Urinary bladder (tissue), 3 donors: ENCODE measurements at regions not wholly inside any gene's neighbourhood (a gene's known extent, or its start where the extent isn't known, plus 50 kb on each side); places are given as distances from the start of the nearest gene placed in this dataset.

Source experiments
- DNase-seq: peaks from one replicate; pipeline ENCODE4 v3.0.0-alpha.2; 2015; ENCODE audit errors: extremely low spot score
- H3K27ac ChIP-seq: one replicate; pipeline ENCODE4 v1.5.1; 2013; ENCODE audit warnings: low read depth, mild to moderate bottlenecking, moderate library complexity
- H3K36me3 ChIP-seq: one replicate; pipeline ENCODE4 v1.6.1; 2013; ENCODE audit warnings: mild to moderate bottlenecking, moderate library complexity; ENCODE audit not compliant: insufficient read depth
- H3K4me1 ChIP-seq: one replicate; pipeline ENCODE4 v1.6.1; 2013; ENCODE audit warnings: mild to moderate bottlenecking, moderate library complexity; ENCODE audit not compliant: insufficient read depth
- H3K4me3 ChIP-seq: one replicate; pipeline ENCODE4 v1.5.1; 2013; ENCODE audit warnings: low read depth, low read length
- WGBS: extraction: QIAGEN DNeasy Blood & Tissue Kit; methylation state at CpG from one replicate; pipeline ENCODE4 v1.1.7; 2013; 5-methylcytosine and 5-hydroxymethylcytosine counted together
- donor health status: healthy with polysubstance abuse.
- donor health status: healthy.

DNA sequence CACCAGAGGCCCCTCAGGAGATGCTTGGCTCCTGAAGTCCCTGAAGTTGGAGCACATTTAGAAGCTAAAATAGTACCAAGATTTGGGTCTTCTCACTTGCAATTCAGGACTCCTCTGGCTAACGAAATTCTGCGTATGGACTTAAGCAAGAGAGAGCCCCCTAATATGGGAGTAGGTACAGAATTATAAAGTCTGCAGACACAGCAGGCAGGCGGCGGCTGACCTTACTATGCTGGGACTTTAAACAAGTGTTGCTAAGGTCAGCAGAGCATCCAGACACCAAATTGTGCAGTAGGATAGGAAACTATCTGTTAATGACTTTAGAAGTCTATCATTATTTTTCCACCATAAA is 104.5 kb upstream of the PDE4B start:
- Histone ChIP-seq H3K4me3 (no peak overlapping the region), H3K4me1 (peaks cover 2% of the 10 kb centered on the region), H3K36me3 (no peaks in the 10 kb centered on the region), H3K27ac (no peak overlapping the region)
- WGBS: 73% methylated on average over 4 of the region's 4 CpGs
- DNase-seq: no peak

DNA sequence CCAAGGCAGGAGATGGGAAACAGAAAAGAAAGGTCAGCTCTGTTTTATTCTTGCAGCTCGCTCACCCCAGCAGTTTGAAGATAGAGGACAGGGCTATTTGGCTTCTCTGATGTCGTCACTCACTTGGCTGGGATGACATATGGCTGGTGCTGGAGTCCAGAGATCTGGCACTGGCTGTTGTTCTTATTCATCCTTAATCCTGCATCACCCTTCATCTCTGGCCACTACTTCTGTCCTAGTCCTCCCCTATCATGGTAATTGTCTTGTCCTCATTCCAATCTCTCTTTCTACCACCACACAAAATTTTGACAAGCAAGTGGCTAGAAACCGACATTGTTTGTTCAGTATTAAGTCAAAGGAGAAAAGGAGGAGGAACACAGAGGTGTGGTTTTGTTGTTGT is 103.8 kb upstream of the PDE4B start:
- Histone ChIP-seq H3K4me1 (peaks cover 2% of the 10 kb centered on the region), H3K27ac (no peak overlapping the region), H3K4me3 (no peak overlapping the region), H3K36me3 (no peaks in the 10 kb centered on the region)
- 78% methylated on average over 3 of the region's 3 CpGs for WGBS
- no peak for DNase-seq

- 60% methylated on average over 6 of the region's 6 CpGs for WGBS
- H3K36me3 ChIP-seq: no peaks in the 10 kb centered on the region
- H3K4me1 ChIP-seq: peaks cover 2% of the 10 kb centered on the region
- H3K4me3 ChIP-seq: no peak overlapping the region
- no peak overlapping the region for H3K27ac ChIP-seq
- no peak for DNase-seq
Observed at GRCh38 chr1:65691152-65691900, 101.4 kb upstream of the PDE4B start.

DNA sequence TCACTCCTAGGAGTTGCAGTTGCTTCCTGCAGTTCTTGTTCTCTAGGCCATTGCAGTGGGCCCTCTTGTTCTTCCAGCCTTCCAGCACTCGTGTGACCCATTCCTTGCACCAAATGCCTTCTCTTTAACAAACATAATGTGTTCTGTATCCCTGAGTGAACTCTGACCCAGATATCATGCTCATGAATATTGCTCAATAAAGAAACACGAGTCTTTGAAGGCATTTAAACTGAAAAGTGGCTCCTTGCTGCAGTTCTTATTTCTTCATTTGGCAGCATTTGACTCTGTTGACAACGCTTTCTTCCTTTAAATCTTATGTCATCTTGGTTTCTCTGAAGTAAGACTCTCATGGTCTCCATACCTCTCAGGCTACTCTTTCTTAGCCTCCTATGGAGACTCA is 100.7 kb upstream of the PDE4B start:
- H3K4me3 ChIP-seq: no peak overlapping the region
- no peak overlapping the region for H3K27ac ChIP-seq
- DNase-seq: no peak
- no peaks in the 10 kb centered on the region for H3K36me3 ChIP-seq
- peaks cover 2% of the 10 kb centered on the region for H3K4me1 ChIP-seq
- WGBS: 74% methylated on average over 3 of the region's 3 CpGs

- no peak for DNase-seq
- 80% methylated on average over 2 of the region's 2 CpGs for WGBS
- H3K36me3 ChIP-seq: no peaks in the 10 kb centered on the region
- peaks cover 2% of the 10 kb centered on the region for H3K4me1 ChIP-seq
- no peak overlapping the region for H3K27ac ChIP-seq
- no peak overlapping the region for H3K4me3 ChIP-seq
Observed at GRCh38 chr1:65694126-65694525, 98.6 kb upstream of the PDE4B start.

DNA sequence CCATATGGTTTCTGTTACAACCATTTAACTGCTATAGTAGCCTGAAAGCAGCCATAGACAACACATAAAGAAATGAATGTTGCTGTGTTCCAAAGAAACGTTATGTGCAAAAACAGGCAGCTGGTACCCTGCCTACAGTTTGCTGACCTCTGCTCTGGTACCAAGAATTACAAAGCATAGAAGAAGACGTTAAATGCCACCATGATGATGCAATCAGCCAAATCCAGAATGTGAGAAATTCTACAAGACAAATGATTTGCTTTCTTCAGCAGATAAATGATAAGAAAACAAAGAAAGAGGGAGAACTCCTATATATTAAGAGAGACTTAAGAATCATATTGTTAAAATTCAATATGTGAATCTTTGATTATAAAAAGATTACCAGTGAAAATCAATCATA is 97.8 kb upstream of the PDE4B start:
- DNase-seq: no peak
- H3K27ac ChIP-seq: no peak overlapping the region
- no peak overlapping the region for H3K4me3 ChIP-seq
- 62% methylated on average over 2 of the region's 2 CpGs for WGBS
- H3K36me3 ChIP-seq: no peaks in the 10 kb centered on the region
- H3K4me1 ChIP-seq: peaks cover 2% of the 10 kb centered on the region

- DNase-seq: no peak
- WGBS: 57% methylated on average over 2 of the region's 2 CpGs
- H3K27ac ChIP-seq: no peak overlapping the region
- no peak overlapping the region for H3K4me3 ChIP-seq
- H3K4me1 ChIP-seq: no peaks in the 10 kb centered on the region
- no peaks in the 10 kb centered on the region for H3K36me3 ChIP-seq
Observed at GRCh38 chr1:65698590-65698989, 94.1 kb upstream of the PDE4B start.

DNA sequence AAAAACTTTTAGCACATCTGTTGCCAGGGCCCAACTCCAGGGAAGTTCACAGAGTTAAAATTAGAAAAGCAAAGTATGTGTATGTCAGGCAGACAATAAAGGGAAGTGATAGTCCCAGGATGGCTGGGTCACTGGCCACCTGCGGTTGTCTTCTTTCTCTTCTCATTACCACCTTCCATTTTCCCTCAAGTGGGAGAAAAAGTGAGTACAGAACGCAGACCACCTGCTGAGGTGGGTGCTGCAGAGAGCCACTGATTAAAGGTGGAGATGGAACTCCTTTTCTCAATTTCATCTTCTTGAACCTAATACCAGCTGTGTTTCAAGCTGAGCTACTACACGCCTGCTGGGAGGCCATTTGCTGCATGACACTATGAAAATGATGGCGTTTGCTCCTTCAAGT is 88.8 kb upstream of the PDE4B start:
- Histone ChIP-seq H3K36me3 (no peaks in the 10 kb centered on the region), H3K4me1 (no peaks in the 10 kb centered on the region), H3K4me3 (no peak overlapping the region), H3K27ac (no peak overlapping the region)
- whole genome bisulfite sequencing: 58% methylated on average over 4 of the region's 4 CpGs
- DNase-seq: no peak

GRCh38 chr1:65704318-65704717 is 88.4 kb upstream of the PDE4B start:
- no peak overlapping the region for H3K27ac ChIP-seq
- no peak for DNase-seq
- no peaks in the 10 kb centered on the region for H3K36me3 ChIP-seq
- H3K4me3 ChIP-seq: no peak overlapping the region
- 75% methylated on average over 2 of the region's 2 CpGs for WGBS
- no peaks in the 10 kb centered on the region for H3K4me1 ChIP-seq

DNA sequence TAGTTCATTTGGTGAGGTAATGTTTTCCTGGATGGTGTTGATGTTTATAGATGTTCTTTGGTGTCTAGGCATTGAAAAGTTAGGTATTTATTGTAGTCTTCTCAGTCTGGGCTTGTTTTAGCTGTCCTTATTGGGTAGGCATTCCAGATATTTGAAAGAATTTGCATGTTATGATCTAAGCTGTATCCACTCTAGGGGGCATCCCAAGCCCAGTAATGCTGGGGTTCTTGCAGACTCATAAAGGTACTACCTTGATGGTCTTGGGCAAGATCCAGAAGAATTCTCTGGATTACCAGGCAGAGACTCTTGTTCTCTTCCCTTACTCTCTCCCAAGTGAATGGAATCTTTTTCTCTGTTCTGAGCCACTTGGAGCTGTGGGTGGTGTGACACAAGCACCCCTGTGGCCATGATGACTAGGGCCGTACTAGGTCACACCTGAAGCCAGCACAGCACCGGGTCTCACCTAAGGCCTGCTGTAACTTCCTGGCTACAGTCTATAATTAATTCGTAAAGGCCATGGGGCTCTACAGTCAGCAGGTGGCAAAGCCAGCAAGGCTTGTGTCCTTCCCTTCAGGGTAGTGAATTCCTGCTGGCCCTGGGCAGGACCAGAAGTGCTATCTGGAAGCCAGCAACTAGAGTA is 74.8 kb upstream of the PDE4B start:
- Histone ChIP-seq H3K27ac (no peak overlapping the region), H3K4me3 (no peak overlapping the region), H3K36me3 (no peaks in the 10 kb centered on the region), H3K4me1 (no peaks in the 10 kb centered on the region)
- 83% methylated on average over 3 of the region's 3 CpGs for WGBS
- DNase-seq: no peak

DNA sequence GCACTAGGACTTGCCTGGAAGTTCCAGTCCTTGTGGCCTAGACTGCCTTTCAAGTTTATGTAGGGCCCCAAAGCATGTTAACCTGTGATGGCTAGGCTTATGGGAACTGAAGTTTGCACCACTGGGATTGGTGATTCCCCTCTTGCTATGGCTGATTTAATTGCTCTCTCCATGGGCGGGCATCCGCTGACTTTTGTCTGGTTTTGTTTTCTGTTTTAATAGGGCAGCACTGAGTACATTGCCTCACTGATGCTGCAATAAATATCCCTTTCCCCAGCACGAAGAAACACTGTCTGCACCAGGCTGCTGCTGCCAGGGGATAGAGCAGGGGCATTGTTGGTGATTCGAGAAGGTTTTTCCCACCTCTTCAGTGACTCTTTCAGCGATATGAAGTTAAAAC is 73.3 kb upstream of the PDE4B start:
- Histone ChIP-seq H3K36me3 (no peaks in the 10 kb centered on the region), H3K4me1 (no peaks in the 10 kb centered on the region), H3K27ac (no peak overlapping the region), H3K4me3 (no peak overlapping the region)
- no peak for DNase-seq
- WGBS: 78% methylated on average over 5 of the region's 5 CpGs

GRCh38 chr1:65722461-65722860 is 70.2 kb upstream of the PDE4B start:
- 92% methylated on average over 5 of the region's 5 CpGs for WGBS
- no peak overlapping the region for H3K27ac ChIP-seq
- H3K36me3 ChIP-seq: no peaks in the 10 kb centered on the region
- no peaks in the 10 kb centered on the region for H3K4me1 ChIP-seq
- no peak overlapping the region for H3K4me3 ChIP-seq
- DNase-seq: no peak

DNA sequence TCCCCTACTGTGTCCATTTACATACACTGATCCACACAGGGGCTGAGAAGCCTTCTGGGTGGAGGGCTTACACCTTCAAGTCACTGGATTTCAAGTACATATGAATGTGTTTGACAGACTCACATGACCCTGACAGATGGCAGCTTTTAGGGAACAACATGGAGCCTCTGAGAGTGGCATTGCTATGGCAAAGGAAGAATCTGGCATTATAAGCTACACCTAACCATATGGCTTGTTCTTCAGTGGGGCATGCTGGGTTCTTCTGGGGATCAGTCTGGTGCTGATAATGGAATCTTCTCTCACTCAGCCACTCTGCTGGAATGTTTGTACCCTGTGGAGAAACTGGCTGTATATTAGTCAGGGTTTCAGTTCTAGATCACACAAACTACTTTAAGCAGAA is 68.5 kb upstream of the PDE4B start:
- no peaks in the 10 kb centered on the region for H3K4me1 ChIP-seq
- no peak for DNase-seq
- H3K36me3 ChIP-seq: no peaks in the 10 kb centered on the region
- H3K4me3 ChIP-seq: no peak overlapping the region
- H3K27ac ChIP-seq: no peak overlapping the region

DNA sequence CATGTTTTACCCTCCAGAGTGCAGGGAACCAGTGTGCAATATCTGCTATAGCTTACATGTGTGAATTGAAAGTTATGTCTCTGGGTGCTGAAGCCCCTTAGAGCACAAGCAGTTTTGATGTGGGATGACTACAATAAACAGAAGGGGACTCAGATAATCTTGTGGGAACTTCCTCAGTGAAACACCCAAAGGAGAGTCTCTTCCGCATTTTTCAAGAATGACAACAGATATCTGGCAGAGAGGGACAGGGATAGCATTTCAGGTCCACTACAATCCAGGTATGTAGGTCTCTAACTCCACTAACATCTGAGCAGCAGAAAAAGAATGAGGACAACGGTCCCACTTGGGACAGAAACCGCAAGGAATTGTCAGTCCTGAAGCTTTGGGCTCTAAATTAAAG is 67.6 kb upstream of the PDE4B start:
- WGBS: 90% methylated on average over 3 of the region's 3 CpGs

More for the DNA sequence above, 67.6 kb upstream of the PDE4B start:
- Histone ChIP-seq H3K27ac (no peak overlapping the region), H3K4me1 (no peaks in the 10 kb centered on the region), H3K4me3 (no peak overlapping the region), H3K36me3 (no peaks in the 10 kb centered on the region)
- no peak for DNase-seq
